Keratinocyte (primary cell): ENCODE measurements at regions not wholly inside any gene's neighbourhood (a gene's known extent, or its start where the extent isn't known, plus 50 kb on each side); places are given as distances from the start of the nearest gene placed in this dataset.

ENCODE experiments used
- EZH2 ChIP-seq: IDR thresholded peaks from one replicate; pipeline ENCODE4 v1.6.1; 2012; ENCODE audit warnings: inconsistent platforms, mild to moderate bottlenecking, low read length, moderate library complexity
- TF ChIP-seq, protein P1 (sequence below), 3 experiments: IDR thresholded peaks in 1 of 3; conservative IDR thresholded peaks in 1 of 3; optimal IDR thresholded peaks in 1 of 3; 2 replicates in 2 of 3; 3 replicates in 1 of 3; pipeline versions ENCODE3 to v1.5.1; 2011; ENCODE audit warnings: low read length in 3 of 3, mild to moderate bottlenecking in 3 of 3, moderate library complexity in 2 of 3, control low read depth in 1 of 3, inconsistent platforms in 1 of 3; ENCODE audit not compliant: insufficient read depth in 2 of 3; ENCODE audit errors: extremely low read depth in 1 of 3

DNA sequence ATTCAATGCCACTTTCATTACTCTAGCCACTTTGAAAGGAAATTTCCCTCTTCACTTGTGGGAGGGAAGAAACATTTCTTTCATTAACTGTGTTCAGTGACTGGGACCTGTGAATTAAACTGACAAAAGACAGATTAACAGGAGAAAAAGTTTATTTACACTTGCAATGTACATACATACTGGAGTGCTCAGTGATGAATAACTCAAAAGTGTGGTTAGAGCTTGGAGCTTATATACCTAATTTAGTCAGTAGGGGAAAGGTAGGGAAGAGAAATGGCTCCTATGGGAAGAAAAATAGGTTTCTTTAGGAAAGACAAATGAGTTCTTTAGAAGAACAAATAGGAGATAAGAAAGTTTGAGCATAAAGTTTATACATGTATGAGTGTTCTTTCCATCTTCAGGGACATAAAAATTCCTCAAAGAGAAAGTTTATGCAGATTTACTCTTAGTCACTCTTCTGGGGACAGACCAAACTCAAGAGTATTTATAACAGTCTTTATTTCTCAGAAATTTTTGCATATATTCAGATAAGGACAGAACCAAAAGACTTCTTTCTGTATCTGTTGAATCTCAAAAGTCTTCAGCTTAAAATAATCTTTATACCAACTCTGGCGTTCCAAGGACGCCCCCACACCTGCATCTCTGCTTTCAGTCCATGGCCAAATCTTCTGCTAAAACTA is 120.0 kb upstream of the RAI14 start:
- TF ChIP-seq, protein P1, sequence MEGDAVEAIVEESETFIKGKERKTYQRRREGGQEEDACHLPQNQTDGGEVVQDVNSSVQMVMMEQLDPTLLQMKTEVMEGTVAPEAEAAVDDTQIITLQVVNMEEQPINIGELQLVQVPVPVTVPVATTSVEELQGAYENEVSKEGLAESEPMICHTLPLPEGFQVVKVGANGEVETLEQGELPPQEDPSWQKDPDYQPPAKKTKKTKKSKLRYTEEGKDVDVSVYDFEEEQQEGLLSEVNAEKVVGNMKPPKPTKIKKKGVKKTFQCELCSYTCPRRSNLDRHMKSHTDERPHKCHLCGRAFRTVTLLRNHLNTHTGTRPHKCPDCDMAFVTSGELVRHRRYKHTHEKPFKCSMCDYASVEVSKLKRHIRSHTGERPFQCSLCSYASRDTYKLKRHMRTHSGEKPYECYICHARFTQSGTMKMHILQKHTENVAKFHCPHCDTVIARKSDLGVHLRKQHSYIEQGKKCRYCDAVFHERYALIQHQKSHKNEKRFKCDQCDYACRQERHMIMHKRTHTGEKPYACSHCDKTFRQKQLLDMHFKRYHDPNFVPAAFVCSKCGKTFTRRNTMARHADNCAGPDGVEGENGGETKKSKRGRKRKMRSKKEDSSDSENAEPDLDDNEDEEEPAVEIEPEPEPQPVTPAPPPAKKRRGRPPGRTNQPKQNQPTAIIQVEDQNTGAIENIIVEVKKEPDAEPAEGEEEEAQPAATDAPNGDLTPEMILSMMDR (optimal IDR thresholded peaks at IDR 0.05 in 1 of 3, IDR thresholded peaks at IDR 0.05 in 1 of 3, conservative IDR thresholded peaks at IDR 0.05 in 1 of 3; ENCODE audit: extremely low read depth in 1 of 3, insufficient read depth in 2 of 3, low read length in 3 of 3) = no peak
- TF ChIP-seq EZH2 = no peak
